Nephron (organoid): ENCODE measurements at regions not wholly inside any gene's neighbourhood (a gene's known extent, or its start where the extent isn't known, plus 50 kb on each side); places are given as distances from the start of the nearest gene placed in this dataset.

Source experiments
- H3K27ac Mint-ChIP-seq, 3 experiments: 2 replicates each; pipeline ENCODE4 v1.8.0; 2020; ENCODE audit warnings: mixed read lengths in 3 of 3, mild to moderate bottlenecking in 2 of 3, moderate library complexity in 1 of 3
- H3K27me3 Mint-ChIP-seq: 2 replicates; pipeline ENCODE4 v1.8.0; 2021; ENCODE audit warnings: low read depth, mild to moderate bottlenecking, moderate library complexity, mixed read lengths
- H3K36me3 Mint-ChIP-seq: 2 replicates; pipeline ENCODE4 v1.8.0; 2020; ENCODE audit warnings: low read depth, mixed read lengths
- H3K4me1 Mint-ChIP-seq: 2 replicates; pipeline ENCODE4 v1.8.0; 2020; ENCODE audit warnings: mixed read lengths
- H3K4me3 Mint-ChIP-seq, 3 experiments: 2 replicates each; pipeline ENCODE4 v1.8.0; 2020; ENCODE audit warnings: mild to moderate bottlenecking in 3 of 3, mixed read lengths in 3 of 3, moderate library complexity in 2 of 3
- H3K9me3 Mint-ChIP-seq: 2 replicates; pipeline ENCODE4 v1.8.0; 2020; ENCODE audit warnings: mixed read lengths
- CTCF ChIP-seq, 3 experiments: fragments of 200-600 bp; sonication (generic); IDR thresholded peaks; one replicate each; pipeline ENCODE4 v1.5.0; 2021; ENCODE audit warnings: antibody characterized with exemption in 3 of 3; ENCODE audit not compliant: unreplicated experiment in 3 of 3

GRCh38 chr11:15783619-15784018, 572.7 kb downstream of the SOX6 start:
- Mint-ChIP-seq H3K4me1 (peaks cover 12% of the 10 kb centered on the region), H3K36me3 (no peaks in the 10 kb centered on the region), H3K27ac (no peak overlapping the region), H3K4me3 (no peak overlapping the region), H3K27me3 (peaks cover 4% of the 10 kb centered on the region), H3K9me3 (no peaks in the 10 kb centered on the region)
- TF ChIP-seq CTCF (IDR thresholded peaks at IDR 0.05; ENCODE audit: unreplicated experiment in 3 of 3), result no peak

- H3K4me1 Mint-ChIP-seq, result no peaks in the 10 kb centered on the region
- TF ChIP-seq CTCF (IDR thresholded peaks at IDR 0.05; ENCODE audit: unreplicated experiment in 3 of 3), result no peak
- no peaks in the 10 kb centered on the region for H3K27me3 Mint-ChIP-seq
- peaks cover 12% of the 10 kb centered on the region for H3K9me3 Mint-ChIP-seq
- no peak overlapping the region for H3K27ac Mint-ChIP-seq
- H3K4me3 Mint-ChIP-seq, result no peak overlapping the region
- H3K36me3 Mint-ChIP-seq, result no peaks in the 10 kb centered on the region
Observed at GRCh38 chr11:15793043-15793996, 563.0 kb downstream of the SOX6 start.

GRCh38 chr11:15794361-15795150, 561.8 kb downstream of the SOX6 start:
- Mint-ChIP-seq H3K27me3 (no peaks in the 10 kb centered on the region), H3K4me1 (no peaks in the 10 kb centered on the region), H3K9me3 (peaks cover 12% of the 10 kb centered on the region), H3K4me3 (no peak overlapping the region), H3K27ac (no peak overlapping the region), H3K36me3 (no peaks in the 10 kb centered on the region)
- TF ChIP-seq CTCF (IDR thresholded peaks at IDR 0.05; ENCODE audit: unreplicated experiment in 3 of 3), result no peak

- Mint-ChIP-seq H3K36me3 (no peaks in the 10 kb centered on the region), H3K4me1 (no peaks in the 10 kb centered on the region), H3K4me3 (no peak overlapping the region), H3K9me3 (peaks cover 12% of the 10 kb centered on the region), H3K27me3 (no peaks in the 10 kb centered on the region), H3K27ac (no peak overlapping the region)
- no peak for TF ChIP-seq CTCF (IDR thresholded peaks at IDR 0.05; ENCODE audit: unreplicated experiment in 3 of 3)
Observed at GRCh38 chr11:15795378-15795777, 561.0 kb downstream of the SOX6 start.

- Mint-ChIP-seq H3K36me3 (no peaks in the 10 kb centered on the region), H3K27ac (no peak overlapping the region), H3K4me1 (peaks cover 15% of the 10 kb centered on the region), H3K27me3 (no peaks in the 10 kb centered on the region), H3K9me3 (no peaks in the 10 kb centered on the region), H3K4me3 (no peak overlapping the region)
- no peak for TF ChIP-seq CTCF (IDR thresholded peaks at IDR 0.05; ENCODE audit: unreplicated experiment in 3 of 3)
Observed at GRCh38 chr11:15800111-15800800, 556.1 kb downstream of the SOX6 start.
